CD4-positive, CD25-positive, alpha-beta regulatory T cell (primary cell): ENCODE measurements at regions not wholly inside any gene's neighbourhood (a gene's known extent, or its start where the extent isn't known, plus 50 kb on each side); places are given as distances from the start of the nearest gene placed in this dataset.

ENCODE experiments used
- ATAC-seq, 2 donors: fragments of 150-1000 bp; cut with Tn5 transposase; one replicate each; pipeline ENCODE4 v1.10.0; 2021; ENCODE audit warnings: low read depth in 2 of 2, moderate number of reproducible peaks in 2 of 2, moderate library complexity in 1 of 2
- DNase-seq, 3 donors: peaks; one replicate each; pipeline versions ENCODE4 v3.0.0 to v3.0.0-alpha.2; 2012 to 2022; ENCODE audit warnings: mixed read lengths in 1 of 3
- H3K27ac ChIP-seq: one replicate; pipeline ENCODE4 v1.7.0; 2013; ENCODE audit warnings: mild to moderate bottlenecking, low read length; ENCODE audit not compliant: insufficient read depth, poor library complexity, severe bottlenecking
- H3K27me3 ChIP-seq: one replicate; pipeline ENCODE4 v1.7.0; 2013; ENCODE audit warnings: low read length; ENCODE audit not compliant: control insufficient read depth, insufficient read depth
- H3K36me3 ChIP-seq: one replicate; pipeline ENCODE4 v1.7.0; 2013; ENCODE audit warnings: mild to moderate bottlenecking, low read length, moderate library complexity; ENCODE audit not compliant: control insufficient read depth, insufficient read depth
- H3K4me1 ChIP-seq: 2 replicates; pipeline ENCODE4 v1.7.0; 2013; ENCODE audit warnings: mild to moderate bottlenecking, low read length; ENCODE audit not compliant: insufficient read depth, control insufficient read depth, poor library complexity, severe bottlenecking
- H3K4me3 ChIP-seq: one replicate; pipeline ENCODE4 v1.7.0; 2013; ENCODE audit warnings: low read depth, mild to moderate bottlenecking, low read length, moderate library complexity
- H3K9me3 ChIP-seq, 2 experiments: 1 replicate in 1 of 2; 2 replicates in 1 of 2; pipeline ENCODE4 v1.7.0; 2013; ENCODE audit warnings: low read length in 2 of 2, mild to moderate bottlenecking in 1 of 2, moderate library complexity in 1 of 2; ENCODE audit not compliant: control insufficient read depth in 2 of 2
- H3K27ac Mint-ChIP-seq, 3 donors: one replicate each; pipeline ENCODE4 v1.8.0; 2020 to 2022; ENCODE audit warnings: mild to moderate bottlenecking in 3 of 3, mixed read lengths in 3 of 3, moderate library complexity in 2 of 3
- H3K27me3 Mint-ChIP-seq: one replicate; pipeline ENCODE4 v1.8.0; 2022; ENCODE audit warnings: mild to moderate bottlenecking, mixed read lengths
- H3K36me3 Mint-ChIP-seq: one replicate; pipeline ENCODE4 v1.8.0; 2020; ENCODE audit warnings: mixed read lengths
- H3K4me1 Mint-ChIP-seq, 4 donors: one replicate each; pipeline ENCODE4 v1.8.0; 2020 to 2022; ENCODE audit warnings: mixed read lengths in 4 of 4, mild to moderate bottlenecking in 1 of 4
- H3K4me3 Mint-ChIP-seq, 4 donors: one replicate each; pipeline ENCODE4 v1.8.0; 2020 to 2022; ENCODE audit warnings: mild to moderate bottlenecking in 4 of 4, mixed read lengths in 4 of 4, moderate library complexity in 3 of 4
- H3K9me3 Mint-ChIP-seq, 7 donors: one replicate each; pipeline ENCODE4 v1.8.0; 2020 to 2022; ENCODE audit warnings: mixed read lengths in 7 of 7, mild to moderate bottlenecking in 3 of 7, moderate library complexity in 2 of 7

DNA sequence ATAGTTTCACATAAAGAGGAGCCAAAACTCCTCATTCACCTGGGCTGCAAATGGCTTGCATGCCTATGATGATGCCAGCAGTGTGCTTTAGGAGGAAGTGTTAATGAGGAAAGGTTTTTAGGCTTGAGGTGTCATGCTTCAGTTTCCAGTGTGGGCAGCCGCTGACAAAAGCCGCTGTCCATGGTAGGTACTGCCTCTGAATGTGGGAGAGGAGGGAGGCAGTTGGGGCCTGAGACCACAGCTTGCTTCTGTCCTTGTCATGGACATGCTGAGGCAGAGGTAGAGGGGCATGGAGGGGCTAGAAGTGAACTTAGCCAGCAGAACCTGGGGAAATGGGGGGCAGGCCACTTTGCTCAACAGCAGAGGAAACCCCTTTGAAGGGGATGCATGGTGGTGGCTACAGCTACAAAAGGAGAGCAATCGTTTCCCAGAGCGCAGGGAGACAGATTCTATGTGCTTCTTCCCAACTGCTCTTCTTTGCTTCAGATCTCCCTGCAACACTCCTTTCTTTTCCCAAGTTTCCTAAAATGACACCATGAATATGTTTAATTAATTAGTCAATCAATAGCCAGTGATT, 372.1 kb upstream of the CNR1 start:
- ATAC-seq = no peak
- Histone ChIP-seq H3K36me3 (no peaks in the 10 kb centered on the region), H3K4me3 (no peak overlapping the region), H3K27ac (no peak overlapping the region), H3K4me1 (no peaks in the 10 kb centered on the region), H3K9me3 (no peaks in the 10 kb centered on the region), H3K27me3 (no peaks in the 10 kb centered on the region)
- DNase-seq = no peak
- Mint-ChIP-seq H3K9me3 (peaks cover 0 to 3% (median 0%) of the 10 kb centered on the region in 7 donors), H3K4me3 (no peak overlapping the region), H3K36me3 (peaks cover 4% of the 10 kb centered on the region), H3K4me1 (no peaks in the 10 kb centered on the region), H3K27ac (no peak overlapping the region), H3K27me3 (peaks cover 15% of the 10 kb centered on the region)

DNA sequence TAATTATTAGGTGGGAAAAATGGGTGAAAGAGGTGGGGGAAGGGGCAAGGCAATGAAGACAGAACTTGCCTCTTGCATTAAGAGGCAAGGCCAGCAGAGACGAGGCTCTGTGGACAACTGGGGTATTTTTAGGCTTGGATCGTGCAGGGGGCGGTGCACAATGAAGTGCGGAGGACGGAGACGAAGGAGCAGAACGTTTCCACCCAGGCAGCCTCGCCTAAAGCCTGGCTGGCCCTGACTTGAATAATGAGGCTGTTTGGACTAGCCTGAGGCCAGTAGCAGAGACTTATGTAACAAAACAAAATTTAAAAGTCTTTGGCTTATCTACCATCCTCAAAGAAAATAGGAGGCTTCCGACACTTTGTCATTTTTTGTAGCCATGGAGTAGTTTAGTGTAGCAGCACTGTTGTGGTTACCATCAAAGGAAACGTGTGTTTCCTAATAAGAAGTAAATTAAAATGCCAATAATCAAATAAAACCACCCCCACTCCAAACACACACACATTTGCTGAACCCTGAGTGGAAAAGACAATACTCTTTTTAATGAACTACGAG, 370.0 kb upstream of the CNR1 start:
- ATAC-seq = no peak
- Histone ChIP-seq H3K36me3 (no peaks in the 10 kb centered on the region), H3K4me3 (no peak overlapping the region), H3K4me1 (no peaks in the 10 kb centered on the region), H3K27me3 (no peaks in the 10 kb centered on the region), H3K9me3 (no peaks in the 10 kb centered on the region), H3K27ac (no peak overlapping the region)
- Mint-ChIP-seq H3K9me3 (peaks cover 0 to 3% (median 0%) of the 10 kb centered on the region in 7 donors), H3K27ac (no peak overlapping the region), H3K27me3 (peaks cover 12% of the 10 kb centered on the region), H3K4me3 (no peak overlapping the region), H3K4me1 (no peaks in the 10 kb centered on the region), H3K36me3 (peaks cover 4% of the 10 kb centered on the region)
- no peak for DNase-seq

DNA sequence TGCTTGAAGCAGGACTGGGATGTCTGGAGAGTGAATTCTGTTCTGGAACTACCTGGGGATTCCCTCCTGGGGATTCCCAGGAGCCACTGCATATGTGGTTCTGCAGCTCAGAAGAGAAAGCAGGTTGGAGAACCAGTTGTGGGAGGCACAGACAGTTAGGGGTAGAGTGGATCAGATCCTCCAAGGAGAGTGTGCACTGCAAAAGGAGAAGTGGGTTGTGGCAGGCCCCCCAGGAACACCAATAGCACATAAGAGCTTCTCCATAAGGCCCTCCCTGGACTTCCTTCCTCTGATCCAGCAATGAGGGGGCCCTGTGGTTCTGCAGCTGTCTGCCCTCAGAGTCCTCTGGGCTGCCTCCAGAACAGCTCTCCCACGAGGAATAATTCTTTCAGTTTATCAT, 369.2 kb upstream of the CNR1 start:
- H3K4me3 Mint-ChIP-seq = no peak overlapping the region
- H3K36me3 Mint-ChIP-seq = peaks cover 4% of the 10 kb centered on the region
- Histone ChIP-seq H3K9me3 (no peaks in the 10 kb centered on the region), H3K36me3 (no peaks in the 10 kb centered on the region), H3K27ac (no peak overlapping the region), H3K27me3 (no peaks in the 10 kb centered on the region), H3K4me1 (no peaks in the 10 kb centered on the region), H3K4me3 (no peak overlapping the region)
- H3K27me3 Mint-ChIP-seq = peaks cover 10% of the 10 kb centered on the region
- peaks cover 0 to 3% (median 0%) of the 10 kb centered on the region in 7 donors for H3K9me3 Mint-ChIP-seq
- H3K27ac Mint-ChIP-seq = no peak overlapping the region
- ATAC-seq = no peak
- DNase-seq = no peak
- no peaks in the 10 kb centered on the region for H3K4me1 Mint-ChIP-seq

DNA sequence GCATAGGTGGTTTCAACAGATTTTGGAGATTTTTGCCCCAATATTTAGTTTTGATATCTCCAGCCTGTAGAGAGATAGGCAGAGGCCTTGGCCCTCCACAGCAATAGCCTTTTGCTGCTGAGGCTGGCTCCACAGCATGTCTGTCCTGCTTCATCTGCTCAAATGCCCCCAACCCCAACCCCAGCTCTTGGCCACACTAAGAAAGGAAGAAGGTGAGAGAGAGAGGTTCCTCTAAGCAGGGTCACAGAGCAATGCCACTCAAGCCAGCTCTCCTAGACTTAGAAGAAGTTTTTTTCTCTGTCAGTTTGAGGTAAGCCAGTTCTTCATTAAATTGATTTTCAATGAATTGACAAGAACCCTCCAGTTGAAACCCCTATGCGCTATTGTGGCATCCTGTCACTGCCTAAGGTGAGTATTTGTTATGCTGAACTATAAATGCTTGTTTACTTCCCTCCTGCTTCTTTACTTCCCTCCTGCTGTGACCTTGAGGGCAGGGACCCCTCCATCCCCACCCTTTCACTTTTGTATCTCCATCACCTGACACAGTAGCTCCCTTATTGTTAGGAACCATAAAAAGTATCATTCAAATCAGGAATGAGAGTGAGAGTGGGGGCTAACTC, 366.2 kb upstream of the CNR1 start:
- DNase-seq (no peak), ATAC-seq (no peak)
- H3K4me3 Mint-ChIP-seq = no peak overlapping the region
- H3K36me3 ChIP-seq = no peaks in the 10 kb centered on the region
- H3K36me3 Mint-ChIP-seq = peaks cover under 1% of the 10 kb centered on the region
- H3K4me3 ChIP-seq = no peak overlapping the region
- H3K27me3 Mint-ChIP-seq = peaks cover 10% of the 10 kb centered on the region
- H3K4me1 ChIP-seq = no peaks in the 10 kb centered on the region
- H3K4me1 Mint-ChIP-seq = no peaks in the 10 kb centered on the region
- no peak overlapping the region for H3K27ac ChIP-seq
- no peaks in the 10 kb centered on the region for H3K9me3 ChIP-seq
- peaks cover 0 to 2% (median 0%) of the 10 kb centered on the region in 7 donors for H3K9me3 Mint-ChIP-seq
- no peak overlapping the region for H3K27ac Mint-ChIP-seq
- no peaks in the 10 kb centered on the region for H3K27me3 ChIP-seq

GRCh38 chr6:88529726-88530125, 363.6 kb upstream of the CNR1 start:
- Mint-ChIP-seq H3K27me3 (no peaks in the 10 kb centered on the region), H3K9me3 (peaks cover 0 to 3% (median 0%) of the 10 kb centered on the region in 7 donors), H3K36me3 (no peaks in the 10 kb centered on the region), H3K27ac (no peak overlapping the region), H3K4me1 (no peaks in the 10 kb centered on the region), H3K4me3 (no peak overlapping the region)
- no peak for ATAC-seq
- H3K36me3 ChIP-seq = no peaks in the 10 kb centered on the region
- no peak for DNase-seq
- no peaks in the 10 kb centered on the region for H3K27me3 ChIP-seq
- H3K27ac ChIP-seq = no peak overlapping the region
- no peaks in the 10 kb centered on the region for H3K9me3 ChIP-seq
- no peak overlapping the region for H3K4me3 ChIP-seq
- H3K4me1 ChIP-seq = no peaks in the 10 kb centered on the region

- Histone ChIP-seq H3K36me3 (no peaks in the 10 kb centered on the region), H3K4me1 (no peaks in the 10 kb centered on the region), H3K27me3 (peaks cover 3% of the 10 kb centered on the region), H3K4me3 (no peak overlapping the region), H3K27ac (no peak overlapping the region), H3K9me3 (peaks cover 0 to 4% of the 10 kb centered on the region in 2 experiments)
- no peak overlapping the region for H3K4me3 Mint-ChIP-seq
- ATAC-seq = no peak
- no peak for DNase-seq
- no peaks in the 10 kb centered on the region for H3K4me1 Mint-ChIP-seq
- peaks cover 0 to 7% (median 0%) of the 10 kb centered on the region in 7 donors for H3K9me3 Mint-ChIP-seq
- H3K36me3 Mint-ChIP-seq = no peaks in the 10 kb centered on the region
- H3K27me3 Mint-ChIP-seq = peaks cover 4% of the 10 kb centered on the region
- no peak overlapping the region for H3K27ac Mint-ChIP-seq
These were observed 354.3 kb upstream of the CNR1 start for GRCh38 chr6:88520445-88520844.

- H3K27me3 ChIP-seq = peaks cover 3% of the 10 kb centered on the region
- H3K4me3 ChIP-seq = no peak overlapping the region
- ATAC-seq (no peak), DNase-seq (no peak)
- H3K4me1 Mint-ChIP-seq = no peaks in the 10 kb centered on the region
- H3K36me3 Mint-ChIP-seq = no peaks in the 10 kb centered on the region
- H3K4me3 Mint-ChIP-seq = no peak overlapping the region
- peaks cover 0 to 7% (median 0%) of the 10 kb centered on the region in 7 donors for H3K9me3 Mint-ChIP-seq
- no peak overlapping the region for H3K27ac Mint-ChIP-seq
- H3K27ac ChIP-seq = no peak overlapping the region
- no peaks in the 10 kb centered on the region for H3K36me3 ChIP-seq
- H3K4me1 ChIP-seq = no peaks in the 10 kb centered on the region
- peaks cover 0 to 4% of the 10 kb centered on the region in 2 experiments for H3K9me3 ChIP-seq
- peaks cover 4% of the 10 kb centered on the region for H3K27me3 Mint-ChIP-seq
These were observed 353.8 kb upstream of the CNR1 start for GRCh38 chr6:88520017-88520338.
